ENCODE measurements at regions not wholly inside any gene's neighbourhood (a gene's known extent, or its start where the extent isn't known, plus 50 kb on each side); places are given as distances from the start of the nearest gene placed in this dataset.

DNA sequence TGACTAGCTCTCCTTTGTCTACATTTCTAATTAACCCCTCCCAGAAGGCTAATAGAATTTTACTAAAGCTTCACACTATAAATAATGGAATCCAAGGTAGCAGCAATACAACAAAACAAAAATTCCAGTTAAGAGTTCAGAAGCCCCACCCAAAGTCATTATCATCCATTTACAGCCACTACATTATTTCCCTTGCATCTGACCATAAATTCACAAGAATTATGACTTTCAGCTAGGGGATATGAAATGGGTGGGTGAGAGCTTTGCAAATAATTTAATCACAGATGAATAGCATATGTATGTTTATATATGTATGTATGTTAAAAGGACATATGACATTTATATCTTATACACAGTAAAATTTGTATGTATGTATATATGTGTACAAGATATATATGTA is 65.3 kb upstream of the PTGDR start:
- TF ChIP-seq, protein P1, sequence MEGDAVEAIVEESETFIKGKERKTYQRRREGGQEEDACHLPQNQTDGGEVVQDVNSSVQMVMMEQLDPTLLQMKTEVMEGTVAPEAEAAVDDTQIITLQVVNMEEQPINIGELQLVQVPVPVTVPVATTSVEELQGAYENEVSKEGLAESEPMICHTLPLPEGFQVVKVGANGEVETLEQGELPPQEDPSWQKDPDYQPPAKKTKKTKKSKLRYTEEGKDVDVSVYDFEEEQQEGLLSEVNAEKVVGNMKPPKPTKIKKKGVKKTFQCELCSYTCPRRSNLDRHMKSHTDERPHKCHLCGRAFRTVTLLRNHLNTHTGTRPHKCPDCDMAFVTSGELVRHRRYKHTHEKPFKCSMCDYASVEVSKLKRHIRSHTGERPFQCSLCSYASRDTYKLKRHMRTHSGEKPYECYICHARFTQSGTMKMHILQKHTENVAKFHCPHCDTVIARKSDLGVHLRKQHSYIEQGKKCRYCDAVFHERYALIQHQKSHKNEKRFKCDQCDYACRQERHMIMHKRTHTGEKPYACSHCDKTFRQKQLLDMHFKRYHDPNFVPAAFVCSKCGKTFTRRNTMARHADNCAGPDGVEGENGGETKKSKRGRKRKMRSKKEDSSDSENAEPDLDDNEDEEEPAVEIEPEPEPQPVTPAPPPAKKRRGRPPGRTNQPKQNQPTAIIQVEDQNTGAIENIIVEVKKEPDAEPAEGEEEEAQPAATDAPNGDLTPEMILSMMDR (IDR thresholded peaks at IDR 0.05; ENCODE audit: low read depth, low read length) = no peak
- peaks cover 2% of the 10 kb centered on the region for H3K27me3 ChIP-seq (ENCODE audit: control insufficient read depth, insufficient read depth, low read length)
- H3K27ac ChIP-seq (ENCODE audit: low read depth, low read length) = no peak overlapping the region
- H3K4me3 ChIP-seq (ENCODE audit: low read depth, low read length) = no peak overlapping the region
- ChIA-PET CTCF (no interaction called here), POLR2A (no interaction called here)
- no peaks in the 10 kb centered on the region for H3K9me3 ChIP-seq (ENCODE audit: control insufficient read depth, insufficient read depth, low read length)
- no peak for DNase-seq (ENCODE audit: low read depth, low spot score)

- POLR2A ChIA-PET = no interaction called here
- Histone ChIP-seq H3K9me3 (ENCODE audit: control insufficient read depth, insufficient read depth, low read length) (no peaks in the 10 kb centered on the region), H3K4me3 (ENCODE audit: low read depth, low read length) (no peak overlapping the region), H3K27ac (ENCODE audit: low read depth, low read length) (no peak overlapping the region), H3K27me3 (ENCODE audit: control insufficient read depth, insufficient read depth, low read length) (peaks cover 14% of the 10 kb centered on the region)
- DNase-seq (ENCODE audit: low read depth, low spot score) = no peak
- CTCF ChIA-PET = no interaction called here
- TF ChIP-seq, protein P1 (IDR thresholded peaks at IDR 0.05; ENCODE audit: low read depth, low read length) = no peak
Measured at GRCh38 chr14:52190337-52190931, 77.1 kb upstream of the PTGDR start.

DNA sequence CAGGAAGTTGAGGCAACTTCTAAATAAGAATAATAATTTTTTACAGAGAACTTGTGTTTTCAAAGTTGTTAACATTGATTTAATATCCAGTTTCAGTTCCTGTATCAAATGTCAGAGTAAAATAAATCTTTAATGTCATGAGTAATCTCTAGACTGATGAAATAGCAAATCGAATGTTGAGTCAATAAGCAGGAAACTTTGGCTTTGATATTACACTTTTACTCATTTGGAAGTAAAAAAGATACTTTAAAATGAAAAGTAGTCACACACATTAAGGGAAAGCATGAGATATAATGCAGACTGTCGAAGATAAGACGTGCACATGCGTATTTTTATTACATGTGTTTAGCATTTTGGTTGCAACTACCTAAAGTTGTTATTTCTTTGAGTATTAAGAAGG is 78.2 kb upstream of the PTGDR start:
- no peak overlapping the region for H3K4me3 ChIP-seq (ENCODE audit: low read depth, low read length)
- no peaks in the 10 kb centered on the region for H3K9me3 ChIP-seq (ENCODE audit: control insufficient read depth, insufficient read depth, low read length)
- TF ChIP-seq, protein P1 (IDR thresholded peaks at IDR 0.05; ENCODE audit: low read depth, low read length) = no peak
- CTCF ChIA-PET = no interaction called here
- H3K27ac ChIP-seq (ENCODE audit: low read depth, low read length) = no peak overlapping the region
- H3K27me3 ChIP-seq (ENCODE audit: control insufficient read depth, insufficient read depth, low read length) = peaks cover 14% of the 10 kb centered on the region
- POLR2A ChIA-PET = no interaction called here
- DNase-seq (ENCODE audit: low read depth, low spot score) = no peak

- Histone ChIP-seq H3K27me3 (ENCODE audit: control insufficient read depth, insufficient read depth, low read length) (peaks cover 14% of the 10 kb centered on the region), H3K27ac (ENCODE audit: low read depth, low read length) (no peak overlapping the region), H3K4me3 (ENCODE audit: low read depth, low read length) (no peak overlapping the region), H3K9me3 (ENCODE audit: control insufficient read depth, insufficient read depth, low read length) (no peaks in the 10 kb centered on the region)
- TF ChIP-seq, protein P1 (IDR thresholded peaks at IDR 0.05; ENCODE audit: low read depth, low read length) = no peak
- no peak for DNase-seq (ENCODE audit: low read depth, low spot score)
- ChIA-PET CTCF (no interaction called here), POLR2A (no interaction called here)
Measured at GRCh38 chr14:52188381-52188780, 79.1 kb upstream of the PTGDR start.

- CTCF ChIA-PET = no interaction called here
- no peak for DNase-seq (ENCODE audit: low read depth, low spot score)
- POLR2A ChIA-PET = no interaction called here
- peaks cover 7% of the 10 kb centered on the region for H3K9me3 ChIP-seq (ENCODE audit: control insufficient read depth, insufficient read depth, low read length)
- no peak overlapping the region for H3K4me3 ChIP-seq (ENCODE audit: low read depth, low read length)
- peaks cover 14% of the 10 kb centered on the region for H3K27me3 ChIP-seq (ENCODE audit: control insufficient read depth, insufficient read depth, low read length)
- TF ChIP-seq, protein P1 (IDR thresholded peaks at IDR 0.05; ENCODE audit: low read depth, low read length) = no peak
- no peak overlapping the region for H3K27ac ChIP-seq (ENCODE audit: low read depth, low read length)
Measured at GRCh38 chr14:52185178-52185577, 82.3 kb upstream of the PTGDR start.

Measured in AG04450 (cell line).